Ovary (tissue), 7 donors: ENCODE measurements at regions not wholly inside any gene's neighbourhood (a gene's known extent, or its start where the extent isn't known, plus 50 kb on each side); places are given as distances from the start of the nearest gene placed in this dataset.

Source experiments
- DNase-seq, 5 donors: peaks; one replicate each; pipeline ENCODE4 v3.0.0-alpha.2; 2019 to 2020
- H3K27ac ChIP-seq, 2 donors: fragments of 200-600 bp; one replicate each; pipeline versions ENCODE4 v1.5.1 to v1.8.0; 2019 to 2022
- H3K27me3 ChIP-seq: fragments of 200-600 bp; one replicate; pipeline ENCODE4 v1.8.0; 2022
- H3K36me3 ChIP-seq: fragments of 200-600 bp; sonication (generic); one replicate; pipeline ENCODE4 v1.5.1; 2019
- H3K4me1 ChIP-seq: one replicate; pipeline ENCODE4 v1.8.1; 2013; ENCODE audit warnings: mild to moderate bottlenecking, moderate library complexity; ENCODE audit not compliant: insufficient read depth
- H3K4me3 ChIP-seq: fragments of 200-600 bp; sonication (generic); one replicate; pipeline ENCODE4 v1.5.1; 2017
- H3K9me3 ChIP-seq, 2 donors: fragments of 200-600 bp in 1 of 2; sonication (generic) in 1 of 2; one replicate each; pipeline versions ENCODE4 v1.5.1 to v1.8.1; 2013 to 2019; ENCODE audit warnings: mild to moderate bottlenecking in 1 of 2, moderate library complexity in 1 of 2
- EP300 ChIP-seq: sonication (generic); formaldehyde crosslinking; IDR thresholded peaks from one replicate; pipeline ENCODE4 v1.6.1; 2017; ENCODE audit warnings: antibody characterized with exemption
- POLR2A ChIP-seq: fragments of 450-650 bp; IDR thresholded peaks from one replicate; pipeline ENCODE4 v1.6.1; 2017; ENCODE audit warnings: antibody characterized with exemption, mild to moderate bottlenecking, moderate library complexity
- WGBS, 3 donors: extraction: QIAGEN DNeasy Blood & Tissue Kit in 1 of 3; methylation state at CpG; one replicate each; pipeline versions ENCODE4 v1.1.5 to v1.1.7; 2013 to 2017; 5-methylcytosine and 5-hydroxymethylcytosine counted together
- intact Hi-C, 4 donors: fragments of 100-400 bp; cut with DNase I; formaldehyde crosslinking; loops; one replicate each; pipeline versions ENCODE4 v1.11.0 to v1.15.1; 2022 to 2023
- TF ChIP-seq, protein P1 (sequence below), 3 donors: fragments of 450-650 bp in 2 of 3; fragments of 200-600 bp in 1 of 3; IDR thresholded peaks; one replicate each; pipeline versions ENCODE4 v1.5.1 to v1.8.0; 2016 to 2022; ENCODE audit warnings: antibody characterized with exemption in 3 of 3, mild to moderate bottlenecking in 1 of 3
- donor health status: DM: no; HTN: no; CAD: no; lungs with moderate emphysema.
- donor health status: DM: no; HTN: no; CAD: no.
- donor health status: Bipolar disorder and iron deficiency.
- donor health status: DM: no; HTN: no; CAD: no.
- donor health status: DM: yes; HTN: yes; CAD: no.

DNA sequence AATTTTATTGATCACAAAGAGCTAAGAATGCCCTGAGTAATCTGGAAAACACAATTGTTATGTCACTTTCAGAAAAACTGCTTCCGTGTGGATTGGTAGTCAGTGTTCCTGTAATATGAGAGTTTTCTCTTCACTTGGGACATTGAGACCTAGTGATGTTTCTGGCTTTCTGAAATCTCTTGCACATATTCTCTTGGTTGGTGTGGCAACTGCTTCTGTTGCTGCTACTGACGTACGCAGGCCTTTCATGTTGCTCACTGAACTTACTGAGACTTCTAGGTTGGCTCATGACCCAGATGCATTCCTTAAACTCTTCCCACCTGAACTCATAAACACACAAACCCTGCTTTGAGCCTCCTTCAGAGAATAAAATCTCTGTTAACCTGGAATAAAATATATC is 175.0 kb upstream of the PFN2 start:
- Histone ChIP-seq H3K27me3 (no peaks in the 10 kb centered on the region), H3K27ac (no peak overlapping the region), H3K36me3 (no peaks in the 10 kb centered on the region), H3K4me3 (no peak overlapping the region), H3K9me3 (no peaks in the 10 kb centered on the region), H3K4me1 (peaks cover 8% of the 10 kb centered on the region)
- DNase-seq = no peak
- TF ChIP-seq, protein P1, sequence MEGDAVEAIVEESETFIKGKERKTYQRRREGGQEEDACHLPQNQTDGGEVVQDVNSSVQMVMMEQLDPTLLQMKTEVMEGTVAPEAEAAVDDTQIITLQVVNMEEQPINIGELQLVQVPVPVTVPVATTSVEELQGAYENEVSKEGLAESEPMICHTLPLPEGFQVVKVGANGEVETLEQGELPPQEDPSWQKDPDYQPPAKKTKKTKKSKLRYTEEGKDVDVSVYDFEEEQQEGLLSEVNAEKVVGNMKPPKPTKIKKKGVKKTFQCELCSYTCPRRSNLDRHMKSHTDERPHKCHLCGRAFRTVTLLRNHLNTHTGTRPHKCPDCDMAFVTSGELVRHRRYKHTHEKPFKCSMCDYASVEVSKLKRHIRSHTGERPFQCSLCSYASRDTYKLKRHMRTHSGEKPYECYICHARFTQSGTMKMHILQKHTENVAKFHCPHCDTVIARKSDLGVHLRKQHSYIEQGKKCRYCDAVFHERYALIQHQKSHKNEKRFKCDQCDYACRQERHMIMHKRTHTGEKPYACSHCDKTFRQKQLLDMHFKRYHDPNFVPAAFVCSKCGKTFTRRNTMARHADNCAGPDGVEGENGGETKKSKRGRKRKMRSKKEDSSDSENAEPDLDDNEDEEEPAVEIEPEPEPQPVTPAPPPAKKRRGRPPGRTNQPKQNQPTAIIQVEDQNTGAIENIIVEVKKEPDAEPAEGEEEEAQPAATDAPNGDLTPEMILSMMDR (IDR thresholded peaks at IDR 0.05) = no peak
- TF ChIP-seq EP300 (no peak), POLR2A (no peak)
- intact Hi-C loops = no loop called here
- 86 to 90% (median 89%) methylated on average over 3 of the region's 3 CpGs for WGBS, 3 donors

DNA sequence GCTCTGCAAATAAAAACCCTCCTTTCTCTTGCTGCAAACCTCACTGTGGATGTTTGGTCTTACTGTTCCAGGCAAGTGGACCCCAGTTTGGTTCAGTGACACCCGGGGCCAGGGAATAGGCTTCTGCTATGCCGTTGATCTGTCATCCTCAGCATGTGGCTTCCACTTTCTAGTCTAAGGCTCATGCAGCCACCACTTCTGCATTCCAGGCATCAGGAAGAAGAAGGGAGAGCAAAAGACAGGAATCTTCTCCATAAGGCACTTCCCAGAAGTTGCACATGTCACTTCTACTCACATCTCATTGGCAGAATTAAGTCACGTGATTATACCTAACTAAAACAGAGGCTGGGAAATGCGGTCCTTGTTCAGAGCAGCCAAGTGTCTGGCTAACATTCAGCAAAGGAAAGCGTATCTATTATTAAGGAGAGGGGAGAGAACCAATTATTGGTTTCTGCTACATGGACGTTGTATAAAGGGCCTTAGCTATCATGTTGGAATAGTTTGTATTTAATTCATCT is 173.6 kb upstream of the PFN2 start:
- intact Hi-C loops = no loop called here
- H3K27ac ChIP-seq = no peak overlapping the region
- no peak for DNase-seq
- H3K36me3 ChIP-seq = no peaks in the 10 kb centered on the region
- TF ChIP-seq, protein P1 (IDR thresholded peaks at IDR 0.05) = no peak
- TF ChIP-seq POLR2A = no peak
- TF ChIP-seq EP300 = no peak
- peaks cover 8% of the 10 kb centered on the region for H3K4me1 ChIP-seq
- no peaks in the 10 kb centered on the region for H3K9me3 ChIP-seq
- H3K4me3 ChIP-seq = no peak overlapping the region
- no peaks in the 10 kb centered on the region for H3K27me3 ChIP-seq
- WGBS, 3 donors = 91 to 97% (median 92%) methylated on average over 6 of the region's 6 CpGs

DNA sequence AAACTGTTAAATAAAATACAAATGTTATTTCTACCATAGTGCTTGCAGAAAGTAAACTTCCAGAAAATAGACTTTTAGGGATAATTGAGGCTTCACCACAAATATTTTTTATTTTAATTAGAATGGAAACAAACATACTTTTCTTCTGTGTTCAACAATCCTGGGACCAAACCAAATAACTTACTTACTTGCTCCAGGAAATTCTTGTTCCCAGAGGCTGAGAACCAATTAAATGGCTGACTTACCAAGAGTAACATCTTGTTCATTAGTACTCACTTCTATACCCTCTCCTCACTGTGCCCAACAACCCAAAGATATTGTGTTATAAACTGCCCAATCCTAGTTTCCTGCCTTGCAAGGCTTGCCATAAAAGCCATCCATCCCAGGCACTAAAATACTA is 172.2 kb upstream of the PFN2 start:
- Histone ChIP-seq H3K27ac (no peak overlapping the region), H3K4me3 (no peak overlapping the region), H3K36me3 (no peaks in the 10 kb centered on the region), H3K4me1 (peaks cover 5% of the 10 kb centered on the region), H3K27me3 (no peaks in the 10 kb centered on the region), H3K9me3 (no peaks in the 10 kb centered on the region)
- TF ChIP-seq, protein P1 (IDR thresholded peaks at IDR 0.05) = no peak
- TF ChIP-seq POLR2A = no peak
- intact Hi-C loops = no loop called here
- no peak for DNase-seq

DNA sequence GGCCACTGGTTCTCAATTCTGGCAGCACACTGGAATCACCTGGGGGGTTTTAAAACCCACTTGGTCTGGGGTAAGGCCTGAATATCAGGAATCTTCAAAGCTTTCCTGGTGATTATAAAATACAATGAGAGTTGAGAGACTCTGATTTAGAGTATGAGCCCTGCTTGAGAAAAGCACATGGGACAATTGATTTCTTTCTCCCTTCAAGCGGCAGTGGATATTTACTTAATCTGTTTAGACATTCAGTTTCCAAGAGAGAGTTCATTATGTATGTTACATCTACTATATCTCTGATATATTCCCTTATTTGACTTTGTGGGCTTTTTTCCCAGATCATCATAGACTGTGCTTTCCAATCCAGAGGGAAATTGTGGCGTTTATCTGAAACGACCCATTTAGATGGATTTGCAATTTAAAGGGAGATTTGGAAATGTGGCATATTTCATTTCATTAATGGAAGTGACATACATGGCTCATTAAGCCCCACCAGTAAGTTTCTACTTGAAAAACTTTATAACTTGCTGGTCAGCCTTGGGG is 171.2 kb upstream of the PFN2 start:
- Histone ChIP-seq H3K9me3 (no peaks in the 10 kb centered on the region), H3K36me3 (no peaks in the 10 kb centered on the region), H3K27ac (no peak overlapping the region), H3K4me3 (no peak overlapping the region), H3K27me3 (no peaks in the 10 kb centered on the region), H3K4me1 (no peaks in the 10 kb centered on the region)
- intact Hi-C loops = no loop called here
- TF ChIP-seq, protein P1 (IDR thresholded peaks at IDR 0.05) = no peak
- TF ChIP-seq POLR2A (no peak), EP300 (no peak)
- WGBS, 3 donors = 78 to 85% (median 81%) methylated on average over 3 of the region's 3 CpGs
- no peak for DNase-seq
